GM12878 (cell line): ENCODE measurements at regions not wholly inside any gene's neighbourhood (a gene's known extent, or its start where the extent isn't known, plus 50 kb on each side); places are given as distances from the start of the nearest gene placed in this dataset.

ENCODE experiments used
- CREB1 ChIP-seq: IDR thresholded peaks from 2 replicates; pipeline ENCODE4 v1.6.1; 2012; ENCODE audit warnings: low read depth, mild to moderate bottlenecking, inconsistent platforms
- DPF2 ChIP-seq: fragments of 450-650 bp; IDR thresholded peaks from 2 replicates; pipeline ENCODE4 v1.6.1; 2017; ENCODE audit warnings: mild to moderate bottlenecking
- GABPA ChIP-seq: IDR thresholded peaks from 2 replicates; pipeline ENCODE4 v1.6.1; 2014; ENCODE audit warnings: antibody characterized with exemption, low read depth, mild to moderate bottlenecking, inconsistent platforms
- GATAD2B ChIP-seq: fragments of 450-650 bp; conservative IDR thresholded peaks from 2 replicates; pipeline ENCODE4 v1.6.1; 2017; ENCODE audit warnings: low read depth, mild to moderate bottlenecking, moderate library complexity
- IKZF2 ChIP-seq, 2 experiments: fragments of 450-650 bp; IDR thresholded peaks; 2 replicates each; pipeline ENCODE4 v1.6.1; 2017; ENCODE audit warnings: mild to moderate bottlenecking in 2 of 2, moderate library complexity in 2 of 2
- KDM1A ChIP-seq: fragments of 200-600 bp; sonication (generic); IDR thresholded peaks from 2 replicates; pipeline ENCODE4 v1.6.1; 2016; ENCODE audit warnings: borderline replicate concordance
- SIX5 ChIP-seq: IDR thresholded peaks from 2 replicates; pipeline ENCODE4 v1.6.1; 2011; ENCODE audit warnings: mild to moderate bottlenecking, low read depth, low read length, moderate library complexity; ENCODE audit not compliant: severe bottlenecking
- YY1 ChIP-seq: IDR thresholded peaks from 2 replicates; pipeline ENCODE4 v1.6.1; 2011; ENCODE audit warnings: low read depth, mild to moderate bottlenecking, low read length
- TF ChIP-seq, protein P1 (sequence below): fragments of 450-650 bp; IDR thresholded peaks from 2 replicates; pipeline ENCODE4 v1.6.1; 2016; ENCODE audit warnings: mild to moderate bottlenecking
- TF ChIP-seq, protein P2 (sequence below): fragments of 450-650 bp; IDR thresholded peaks from 2 replicates; pipeline ENCODE4 v1.6.1; 2017; ENCODE audit warnings: mild to moderate bottlenecking
- TF ChIP-seq, protein P3 (sequence below): fragments of 450-650 bp; IDR thresholded peaks from 2 replicates; pipeline ENCODE4 v1.6.1; 2017; ENCODE audit warnings: antibody characterized with exemption, mild to moderate bottlenecking, moderate library complexity

DNA sequence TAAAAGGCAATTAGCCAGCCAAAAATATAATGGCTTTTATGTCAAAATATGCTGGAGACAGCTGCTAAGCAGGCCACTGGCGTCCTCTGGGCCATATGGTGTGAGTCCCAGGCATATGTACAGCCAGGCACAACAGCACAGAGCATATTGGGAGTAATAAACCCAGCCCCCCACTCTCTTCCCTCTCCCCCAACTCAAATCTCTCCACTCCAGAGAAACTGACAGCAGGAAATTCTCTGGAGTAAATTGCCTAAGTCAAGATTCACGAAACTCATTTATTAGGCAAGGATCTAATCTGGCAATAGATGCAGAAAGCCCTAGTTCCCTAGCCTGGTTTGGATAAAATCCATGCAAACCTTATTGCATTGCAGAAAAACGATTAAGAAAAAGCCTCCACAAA lies 147.9 kb upstream of the SEL1L start (continued):
- TF ChIP-seq GABPA (no peak), IKZF2 (IDR thresholded peaks at IDR 0.05) (no peak), SIX5 (no peak), DPF2 (no peak), KDM1A (no peak), CREB1 (no peak), YY1 (no peak), GATAD2B (no peak)
- TF ChIP-seq, protein P1, sequence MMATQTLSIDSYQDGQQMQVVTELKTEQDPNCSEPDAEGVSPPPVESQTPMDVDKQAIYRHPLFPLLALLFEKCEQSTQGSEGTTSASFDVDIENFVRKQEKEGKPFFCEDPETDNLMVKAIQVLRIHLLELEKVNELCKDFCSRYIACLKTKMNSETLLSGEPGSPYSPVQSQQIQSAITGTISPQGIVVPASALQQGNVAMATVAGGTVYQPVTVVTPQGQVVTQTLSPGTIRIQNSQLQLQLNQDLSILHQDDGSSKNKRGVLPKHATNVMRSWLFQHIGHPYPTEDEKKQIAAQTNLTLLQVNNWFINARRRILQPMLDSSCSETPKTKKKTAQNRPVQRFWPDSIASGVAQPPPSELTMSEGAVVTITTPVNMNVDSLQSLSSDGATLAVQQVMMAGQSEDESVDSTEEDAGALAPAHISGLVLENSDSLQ, result no peak
- TF ChIP-seq, protein P2, sequence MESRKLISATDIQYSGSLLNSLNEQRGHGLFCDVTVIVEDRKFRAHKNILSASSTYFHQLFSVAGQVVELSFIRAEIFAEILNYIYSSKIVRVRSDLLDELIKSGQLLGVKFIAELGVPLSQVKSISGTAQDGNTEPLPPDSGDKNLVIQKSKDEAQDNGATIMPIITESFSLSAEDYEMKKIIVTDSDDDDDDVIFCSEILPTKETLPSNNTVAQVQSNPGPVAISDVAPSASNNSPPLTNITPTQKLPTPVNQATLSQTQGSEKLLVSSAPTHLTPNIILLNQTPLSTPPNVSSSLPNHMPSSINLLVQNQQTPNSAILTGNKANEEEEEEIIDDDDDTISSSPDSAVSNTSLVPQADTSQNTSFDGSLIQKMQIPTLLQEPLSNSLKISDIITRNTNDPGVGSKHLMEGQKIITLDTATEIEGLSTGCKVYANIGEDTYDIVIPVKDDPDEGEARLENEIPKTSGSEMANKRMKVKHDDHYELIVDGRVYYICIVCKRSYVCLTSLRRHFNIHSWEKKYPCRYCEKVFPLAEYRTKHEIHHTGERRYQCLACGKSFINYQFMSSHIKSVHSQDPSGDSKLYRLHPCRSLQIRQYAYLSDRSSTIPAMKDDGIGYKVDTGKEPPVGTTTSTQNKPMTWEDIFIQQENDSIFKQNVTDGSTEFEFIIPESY, result no peak
- TF ChIP-seq, protein P3, sequence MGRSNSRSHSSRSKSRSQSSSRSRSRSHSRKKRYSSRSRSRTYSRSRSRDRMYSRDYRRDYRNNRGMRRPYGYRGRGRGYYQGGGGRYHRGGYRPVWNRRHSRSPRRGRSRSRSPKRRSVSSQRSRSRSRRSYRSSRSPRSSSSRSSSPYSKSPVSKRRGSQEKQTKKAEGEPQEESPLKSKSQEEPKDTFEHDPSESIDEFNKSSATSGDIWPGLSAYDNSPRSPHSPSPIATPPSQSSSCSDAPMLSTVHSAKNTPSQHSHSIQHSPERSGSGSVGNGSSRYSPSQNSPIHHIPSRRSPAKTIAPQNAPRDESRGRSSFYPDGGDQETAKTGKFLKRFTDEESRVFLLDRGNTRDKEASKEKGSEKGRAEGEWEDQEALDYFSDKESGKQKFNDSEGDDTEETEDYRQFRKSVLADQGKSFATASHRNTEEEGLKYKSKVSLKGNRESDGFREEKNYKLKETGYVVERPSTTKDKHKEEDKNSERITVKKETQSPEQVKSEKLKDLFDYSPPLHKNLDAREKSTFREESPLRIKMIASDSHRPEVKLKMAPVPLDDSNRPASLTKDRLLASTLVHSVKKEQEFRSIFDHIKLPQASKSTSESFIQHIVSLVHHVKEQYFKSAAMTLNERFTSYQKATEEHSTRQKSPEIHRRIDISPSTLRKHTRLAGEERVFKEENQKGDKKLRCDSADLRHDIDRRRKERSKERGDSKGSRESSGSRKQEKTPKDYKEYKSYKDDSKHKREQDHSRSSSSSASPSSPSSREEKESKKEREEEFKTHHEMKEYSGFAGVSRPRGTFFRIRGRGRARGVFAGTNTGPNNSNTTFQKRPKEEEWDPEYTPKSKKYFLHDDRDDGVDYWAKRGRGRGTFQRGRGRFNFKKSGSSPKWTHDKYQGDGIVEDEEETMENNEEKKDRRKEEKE, result no peak
